ENCODE measurements at regions not wholly inside any gene's neighbourhood (a gene's known extent, or its start where the extent isn't known, plus 50 kb on each side); places are given as distances from the start of the nearest gene placed in this dataset.

- no peak for DNase-seq
Observed at GRCh38 chr4:4771160-4771559, 88.3 kb upstream of the MSX1 start.

GRCh38 chr4:4770610-4771009 is 88.9 kb upstream of the MSX1 start:
- no peak for DNase-seq

- DNase-seq: no peak
Observed at GRCh38 chr4:4766564-4766963, 92.9 kb upstream of the MSX1 start.

- no peak for DNase-seq
Observed at GRCh38 chr4:4765811-4766210, 93.7 kb upstream of the MSX1 start.

- DNase-seq: no peak
Observed at GRCh38 chr4:4764558-4764905, 94.9 kb upstream of the MSX1 start.

GRCh38 chr4:4763822-4764557 is 95.5 kb upstream of the MSX1 start:
- DNase-seq: no peak

- peak; percentile 58 for DNase-seq
Observed at GRCh38 chr4:4762909-4763821, 96.3 kb upstream of the MSX1 start.

- DNase-seq: no peak
Observed at GRCh38 chr4:4762300-4762699, 97.2 kb upstream of the MSX1 start.

GRCh38 chr4:4761128-4761982 is 98.1 kb upstream of the MSX1 start:
- no peak for DNase-seq

GRCh38 chr4:4759883-4760282 is 99.6 kb upstream of the MSX1 start:
- DNase-seq: no peak

- no peak for DNase-seq
Observed at GRCh38 chr4:4759232-4759631, 100.2 kb upstream of the MSX1 start.

- DNase-seq: no peak
Observed at GRCh38 chr4:4758681-4759080, 100.8 kb upstream of the MSX1 start.

GRCh38 chr4:4755306-4755705 is 104.2 kb upstream of the MSX1 start:
- no peak for DNase-seq

GRCh38 chr4:4754641-4755040 is 104.8 kb upstream of the MSX1 start:
- no peak for DNase-seq

GRCh38 chr4:4753643-4754042 is 105.8 kb upstream of the MSX1 start:
- no peak for DNase-seq

GRCh38 chr4:4752576-4753401 is 106.7 kb upstream of the MSX1 start:
- DNase-seq: no peak

GRCh38 chr4:4752025-4752424 is 107.4 kb upstream of the MSX1 start:
- DNase-seq: no peak

- DNase-seq: no peak
Observed at GRCh38 chr4:4750187-4750586, 109.3 kb upstream of the MSX1 start.

GRCh38 chr4:4749137-4749536 is 110.3 kb upstream of the MSX1 start:
- no peak for DNase-seq

- DNase-seq: no peak
Observed at GRCh38 chr4:4746444-4746843, 113.0 kb upstream of the MSX1 start.

- no peak for DNase-seq
Observed at GRCh38 chr4:4740071-4740470, 119.4 kb upstream of the MSX1 start.

GRCh38 chr4:4735870-4736269 is 123.6 kb upstream of the MSX1 start:
- no peak for DNase-seq
